Activated T-helper 17 cell treated with anti-CD3 and anti-CD28 coated beads, Interleukin-2, amount 50 U/mL, for 72 hours (primary cell): ENCODE measurements at regions not wholly inside any gene's neighbourhood (a gene's known extent, or its start where the extent isn't known, plus 50 kb on each side); places are given as distances from the start of the nearest gene placed in this dataset.

Experiments used
- ATAC-seq: fragments of 150-1000 bp; cut with Tn5 transposase; replicated peaks from 2 replicates; pipeline ENCODE4 v1.10.0; 2021; ENCODE audit warnings: mild to moderate bottlenecking, moderate library complexity
- H3K27ac Mint-ChIP-seq: one replicate; pipeline ENCODE4 v1.8.0; 2022; ENCODE audit warnings: mixed read lengths
- H3K27me3 Mint-ChIP-seq: one replicate; pipeline ENCODE4 v1.8.0; 2022; ENCODE audit warnings: mixed read lengths
- H3K36me3 Mint-ChIP-seq: one replicate; pipeline ENCODE4 v1.8.0; 2022; ENCODE audit warnings: low read depth, mild to moderate bottlenecking, mixed read lengths
- H3K4me1 Mint-ChIP-seq: one replicate; pipeline ENCODE4 v1.8.0; 2022; ENCODE audit warnings: mixed read lengths
- H3K4me3 Mint-ChIP-seq: one replicate; pipeline ENCODE4 v1.8.0; 2022; ENCODE audit warnings: mild to moderate bottlenecking, mixed read lengths
- H3K9me3 Mint-ChIP-seq: one replicate; pipeline ENCODE4 v1.8.0; 2022; ENCODE audit warnings: mixed read lengths

DNA sequence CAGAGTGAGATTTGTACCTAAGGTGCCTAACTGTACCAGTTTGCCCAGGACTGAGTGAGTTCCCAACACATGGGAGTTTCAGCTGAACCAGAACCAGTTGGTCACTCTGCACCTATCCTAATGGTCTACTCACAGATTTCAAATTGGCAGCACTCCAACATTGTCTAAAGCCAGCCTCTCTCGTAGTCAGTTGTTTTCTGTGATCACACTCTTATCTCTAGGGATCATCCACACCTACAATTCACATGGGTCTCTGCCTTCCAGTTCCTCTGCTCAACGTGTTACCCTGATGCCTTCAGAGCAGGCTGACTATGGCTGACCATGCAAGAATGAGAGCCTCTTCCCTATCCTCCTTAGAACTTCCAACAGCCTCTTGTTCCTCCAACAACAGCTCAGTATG lies 624.8 kb downstream of the NTRK3 start:
- H3K9me3 Mint-ChIP-seq, result no peaks in the 10 kb centered on the region
- no peak for ATAC-seq
- peaks cover 9% of the 10 kb centered on the region for H3K27me3 Mint-ChIP-seq
- no peaks in the 10 kb centered on the region for H3K4me1 Mint-ChIP-seq
- no peak overlapping the region for H3K4me3 Mint-ChIP-seq
- no peak overlapping the region for H3K27ac Mint-ChIP-seq
- no peaks in the 10 kb centered on the region for H3K36me3 Mint-ChIP-seq

DNA sequence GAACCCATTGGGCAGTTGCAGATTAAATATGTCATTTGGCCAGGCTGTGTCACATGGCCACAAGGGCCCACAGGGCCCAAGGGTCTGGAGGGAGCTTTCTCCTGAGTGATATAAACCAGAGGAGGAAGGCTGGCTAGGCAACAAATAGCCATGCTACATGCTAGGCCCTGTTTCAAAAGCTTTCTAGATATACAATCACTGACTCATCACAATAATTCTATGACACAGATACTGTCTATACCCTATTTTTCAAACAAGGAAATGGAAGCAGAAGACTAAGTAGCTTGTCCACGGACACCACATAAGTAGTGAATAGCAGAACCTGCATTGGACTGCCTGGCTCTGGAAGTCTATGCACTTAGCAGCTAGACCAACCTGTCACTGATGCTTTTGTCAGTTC lies 625.4 kb downstream of the NTRK3 start:
- H3K4me3 Mint-ChIP-seq, result no peak overlapping the region
- H3K9me3 Mint-ChIP-seq, result no peaks in the 10 kb centered on the region
- no peak overlapping the region for H3K27ac Mint-ChIP-seq
- H3K4me1 Mint-ChIP-seq, result no peaks in the 10 kb centered on the region
- H3K27me3 Mint-ChIP-seq, result peaks cover 9% of the 10 kb centered on the region
- H3K36me3 Mint-ChIP-seq, result no peaks in the 10 kb centered on the region
- ATAC-seq, result no peak

DNA sequence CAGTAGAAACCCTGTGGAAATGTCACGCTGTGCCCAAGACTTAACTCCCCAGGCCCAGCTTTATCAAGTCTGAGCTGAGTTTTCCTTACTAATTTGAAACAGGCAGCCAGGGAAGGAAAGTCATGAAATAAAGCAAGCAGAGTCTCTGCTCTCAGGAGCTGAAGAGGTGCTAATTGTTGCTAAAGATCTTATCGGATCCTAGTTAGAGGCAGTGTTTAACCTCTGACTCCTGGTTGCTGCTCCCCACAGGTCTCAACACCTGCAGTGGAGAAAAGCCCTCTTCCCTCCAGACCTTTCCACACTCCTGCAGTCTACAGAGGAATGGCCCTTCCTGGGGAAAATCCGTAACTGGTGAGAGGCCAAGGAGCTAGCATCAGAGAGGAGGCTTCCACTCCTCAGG lies 628.2 kb downstream of the NTRK3 start:
- no peaks in the 10 kb centered on the region for H3K9me3 Mint-ChIP-seq
- H3K27me3 Mint-ChIP-seq, result peaks cover 4% of the 10 kb centered on the region
- H3K36me3 Mint-ChIP-seq, result no peaks in the 10 kb centered on the region
- no peak overlapping the region for H3K27ac Mint-ChIP-seq
- H3K4me3 Mint-ChIP-seq, result no peak overlapping the region
- ATAC-seq, result no peak
- no peaks in the 10 kb centered on the region for H3K4me1 Mint-ChIP-seq

DNA sequence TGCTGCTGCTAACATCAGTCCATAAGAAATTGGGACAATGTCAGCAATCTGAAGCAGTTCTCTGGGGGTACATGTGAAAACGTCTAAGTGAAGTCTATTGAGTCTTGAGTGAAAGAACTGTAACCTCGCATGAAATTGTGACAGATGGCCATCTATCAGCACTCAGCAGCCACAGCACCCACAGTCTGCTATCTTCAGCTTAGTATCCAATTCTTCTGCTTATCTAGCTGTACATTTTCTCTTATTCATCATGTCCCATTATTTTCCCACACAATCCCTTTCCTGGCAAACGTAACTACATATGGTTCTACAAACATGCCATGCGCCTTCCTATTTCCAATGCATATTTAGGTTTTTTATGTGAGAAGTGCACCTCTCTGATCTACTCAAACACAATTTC lies 629.7 kb downstream of the NTRK3 start:
- Mint-ChIP-seq H3K4me1 (no peaks in the 10 kb centered on the region), H3K4me3 (no peak overlapping the region), H3K36me3 (no peaks in the 10 kb centered on the region), H3K27ac (no peak overlapping the region), H3K27me3 (peaks cover 8% of the 10 kb centered on the region), H3K9me3 (peaks cover 3% of the 10 kb centered on the region)
- ATAC-seq, result no peak

DNA sequence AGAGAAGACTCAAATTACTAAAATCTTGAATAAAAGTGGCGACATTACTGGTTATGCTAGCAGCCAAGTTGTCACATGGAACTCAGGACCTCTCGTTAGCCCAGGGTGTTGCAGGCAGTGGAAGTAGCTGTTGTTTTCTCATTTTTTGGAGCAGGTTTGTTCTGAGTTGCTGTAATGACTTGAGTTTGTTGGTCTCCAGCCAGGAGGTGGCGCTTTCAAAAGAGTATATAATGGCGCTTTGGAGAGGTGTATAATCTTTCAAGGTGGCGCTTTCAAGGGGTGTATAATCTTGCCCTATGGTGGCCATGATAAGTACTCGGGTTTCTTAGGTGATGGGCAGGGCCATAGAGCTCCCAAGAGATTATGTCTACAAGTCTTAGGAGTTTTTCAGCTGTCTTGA lies 632.7 kb downstream of the NTRK3 start:
- Mint-ChIP-seq H3K9me3 (peaks cover 4% of the 10 kb centered on the region), H3K27ac (no peak overlapping the region), H3K4me1 (no peaks in the 10 kb centered on the region), H3K27me3 (peaks cover 9% of the 10 kb centered on the region), H3K36me3 (no peaks in the 10 kb centered on the region), H3K4me3 (no peak overlapping the region)
- no peak for ATAC-seq

DNA sequence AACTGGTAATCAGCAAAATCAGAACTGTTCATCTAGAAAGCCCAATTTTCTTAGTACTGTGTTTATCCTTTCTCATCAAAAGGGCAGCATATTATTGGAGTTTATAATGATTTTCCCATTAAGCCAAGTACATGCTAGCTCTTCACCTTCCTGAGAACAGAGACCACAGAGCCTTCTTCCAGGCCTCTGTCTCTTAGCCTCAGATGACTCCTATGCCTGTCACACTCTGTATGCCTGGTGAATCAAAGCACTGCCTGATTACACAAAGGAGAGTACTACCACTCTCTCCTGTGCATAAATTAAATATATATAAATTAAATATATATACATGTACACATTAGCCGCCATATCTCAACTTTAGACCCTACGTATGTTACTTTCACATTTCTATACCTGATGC lies 636.1 kb downstream of the NTRK3 start:
- Mint-ChIP-seq H3K9me3 (peaks cover 4% of the 10 kb centered on the region), H3K36me3 (no peaks in the 10 kb centered on the region), H3K27me3 (peaks cover 6% of the 10 kb centered on the region), H3K4me1 (no peaks in the 10 kb centered on the region), H3K4me3 (no peak overlapping the region), H3K27ac (no peak overlapping the region)
- no peak for ATAC-seq

DNA sequence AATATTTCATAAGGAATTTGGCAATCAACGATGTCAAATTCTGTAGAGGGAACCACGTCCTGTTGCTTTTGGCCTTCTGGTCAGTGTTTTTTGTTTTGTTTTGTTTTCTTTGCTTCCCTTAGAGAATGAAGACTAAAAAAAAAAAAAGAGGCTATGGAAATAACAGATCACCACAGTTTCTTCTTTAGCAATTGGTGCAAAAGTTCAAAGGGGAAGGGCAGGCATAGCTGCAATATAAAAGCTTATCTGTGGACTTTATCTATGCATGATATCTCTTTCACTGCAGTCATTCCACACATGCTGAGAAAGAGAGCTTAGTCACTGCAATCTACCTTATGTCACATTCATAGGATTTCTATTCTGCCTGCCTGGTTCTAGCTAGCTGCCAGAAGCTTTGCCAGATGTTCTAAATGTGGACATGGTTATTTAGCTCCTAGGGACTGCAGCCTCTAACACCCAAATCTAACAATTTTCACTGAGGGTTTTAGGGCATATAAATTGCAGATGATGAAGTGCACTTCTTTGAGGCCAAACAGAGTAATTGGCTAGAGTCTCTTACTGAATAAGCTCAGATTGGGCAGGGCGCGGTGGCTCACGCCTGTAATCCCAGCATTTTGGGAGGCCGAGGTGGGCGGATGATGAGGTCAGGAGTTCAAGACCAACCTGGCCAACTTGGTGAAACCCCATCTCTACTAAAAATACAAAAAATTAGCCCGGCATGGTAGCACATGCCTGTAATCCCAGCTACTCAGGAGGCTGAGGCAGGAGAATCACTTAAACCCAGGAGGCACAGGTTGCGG lies 637.2 kb downstream of the NTRK3 start:
- no peak overlapping the region for H3K4me3 Mint-ChIP-seq
- no peak for ATAC-seq
- H3K36me3 Mint-ChIP-seq, result no peaks in the 10 kb centered on the region
- peaks cover 4% of the 10 kb centered on the region for H3K9me3 Mint-ChIP-seq
- H3K27me3 Mint-ChIP-seq, result peaks cover 10% of the 10 kb centered on the region
- H3K27ac Mint-ChIP-seq, result no peak overlapping the region
- no peaks in the 10 kb centered on the region for H3K4me1 Mint-ChIP-seq

DNA sequence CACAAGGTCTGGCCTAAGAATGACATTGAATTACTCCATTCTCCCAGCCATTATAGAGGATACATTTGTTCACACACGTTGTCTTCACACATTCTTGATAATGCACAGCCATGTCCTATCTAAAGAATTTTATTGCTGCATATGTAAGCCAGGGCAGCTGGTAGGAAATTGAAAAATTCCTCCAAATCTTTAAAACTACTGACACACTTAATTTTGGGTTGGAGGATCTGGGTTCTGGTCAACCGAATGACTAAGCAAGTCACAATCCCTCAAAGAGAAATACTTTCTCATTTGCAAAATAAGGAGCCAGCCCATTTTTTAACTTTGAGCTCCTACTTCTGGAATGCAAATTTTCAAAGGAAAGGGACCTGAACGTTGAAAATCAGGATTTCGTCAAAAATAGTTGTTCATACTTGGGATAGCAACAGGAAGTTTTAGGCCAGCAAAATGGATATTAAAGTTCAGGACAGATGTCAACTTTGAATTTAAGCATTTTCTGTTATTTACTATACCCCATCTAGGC lies 638.3 kb downstream of the NTRK3 start:
- H3K4me1 Mint-ChIP-seq, result no peaks in the 10 kb centered on the region
- no peaks in the 10 kb centered on the region for H3K36me3 Mint-ChIP-seq
- no peak overlapping the region for H3K27ac Mint-ChIP-seq
- H3K27me3 Mint-ChIP-seq, result peaks cover 10% of the 10 kb centered on the region
- H3K9me3 Mint-ChIP-seq, result peaks cover 4% of the 10 kb centered on the region
- ATAC-seq, result no peak
- no peak overlapping the region for H3K4me3 Mint-ChIP-seq

DNA sequence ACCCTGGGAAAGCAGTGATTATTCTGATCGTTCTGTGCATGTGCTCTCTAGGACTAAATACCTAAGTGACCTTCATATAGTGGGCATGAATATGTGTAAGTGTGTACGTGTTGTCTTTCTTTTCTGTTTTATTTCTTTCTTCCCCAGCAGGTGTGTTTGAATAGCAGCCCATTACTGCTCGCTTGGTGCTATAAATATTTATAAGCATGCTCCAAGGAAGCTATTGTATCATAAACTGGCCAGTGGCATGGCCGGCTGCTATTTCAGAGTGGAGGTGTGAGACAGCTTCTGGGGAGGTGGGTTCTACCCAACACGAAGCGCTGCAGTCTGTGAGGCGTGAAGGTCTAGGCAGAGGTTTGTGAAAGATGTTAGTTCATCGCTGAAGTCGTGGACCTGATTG lies 641.8 kb downstream of the NTRK3 start:
- Mint-ChIP-seq H3K4me1 (no peaks in the 10 kb centered on the region), H3K27me3 (peaks cover 8% of the 10 kb centered on the region), H3K4me3 (no peak overlapping the region), H3K27ac (no peak overlapping the region), H3K36me3 (no peaks in the 10 kb centered on the region), H3K9me3 (no peaks in the 10 kb centered on the region)
- no peak for ATAC-seq

DNA sequence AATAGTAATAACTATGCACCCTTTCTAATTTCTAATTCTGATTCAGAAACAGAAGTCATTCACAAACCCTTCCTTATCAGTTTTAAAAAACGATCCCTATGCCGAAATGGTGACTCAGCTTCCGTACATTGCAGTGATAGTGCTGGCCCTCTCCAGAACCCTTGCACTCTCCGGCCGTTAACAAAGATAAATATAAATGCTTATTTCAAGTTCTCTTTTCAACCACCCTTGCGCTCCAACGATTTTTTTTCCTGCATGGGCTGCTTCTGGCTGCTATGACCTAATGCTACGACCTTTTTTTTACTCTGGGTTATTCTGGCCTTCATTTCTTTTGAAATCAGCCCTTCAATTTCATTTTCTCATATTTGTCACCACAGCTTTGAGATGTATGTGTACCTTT lies 646.2 kb downstream of the NTRK3 start:
- Mint-ChIP-seq H3K9me3 (no peaks in the 10 kb centered on the region), H3K27me3 (peaks cover 11% of the 10 kb centered on the region), H3K4me3 (no peak overlapping the region), H3K27ac (no peak overlapping the region), H3K4me1 (no peaks in the 10 kb centered on the region), H3K36me3 (no peaks in the 10 kb centered on the region)
- no peak for ATAC-seq

DNA sequence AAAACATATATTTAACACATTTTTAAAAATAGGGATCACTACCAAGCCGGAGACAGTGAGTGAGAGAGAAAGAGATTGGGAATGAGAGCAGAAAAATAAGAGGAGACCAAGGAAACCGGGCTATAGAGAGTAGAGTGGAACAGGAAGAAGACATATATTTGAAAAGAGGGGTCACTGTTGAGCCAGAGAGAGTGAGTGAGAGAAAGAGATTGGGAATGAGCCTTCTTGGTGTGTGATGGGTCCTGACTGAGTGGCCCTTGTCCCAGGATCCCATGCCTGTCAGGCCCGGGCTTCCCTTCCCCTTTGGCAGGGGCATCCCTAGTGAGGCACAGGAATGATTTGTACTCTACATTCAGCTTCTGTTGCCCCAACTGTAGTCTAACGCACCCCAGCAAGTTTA lies 646.6 kb downstream of the NTRK3 start:
- Mint-ChIP-seq H3K4me3 (no peak overlapping the region), H3K36me3 (no peaks in the 10 kb centered on the region), H3K27ac (no peak overlapping the region), H3K4me1 (no peaks in the 10 kb centered on the region), H3K27me3 (peaks cover 8% of the 10 kb centered on the region), H3K9me3 (no peaks in the 10 kb centered on the region)
- no peak for ATAC-seq

DNA sequence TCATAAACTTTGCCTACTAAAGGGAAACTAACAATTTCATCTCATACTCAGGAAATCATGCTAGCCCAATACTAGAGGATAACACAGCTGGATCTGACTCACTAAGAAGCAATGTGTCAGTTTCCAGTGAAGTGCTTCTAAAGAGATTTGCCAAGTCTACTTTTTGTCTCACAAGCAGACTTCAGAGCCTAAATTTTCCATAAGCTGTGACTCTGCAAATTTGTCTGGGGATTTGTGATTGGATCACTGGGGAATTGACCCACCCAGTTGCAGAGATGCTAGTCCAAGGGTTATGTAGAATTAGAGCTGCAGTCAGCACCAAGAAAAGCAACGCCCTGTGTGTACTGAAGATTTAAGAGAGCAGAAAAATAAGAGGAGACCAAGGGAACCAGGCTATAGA lies 647.1 kb downstream of the NTRK3 start:
- ATAC-seq, result no peak
- no peak overlapping the region for H3K4me3 Mint-ChIP-seq
- no peaks in the 10 kb centered on the region for H3K9me3 Mint-ChIP-seq
- H3K4me1 Mint-ChIP-seq, result no peaks in the 10 kb centered on the region
- H3K27me3 Mint-ChIP-seq, result peaks cover 7% of the 10 kb centered on the region
- H3K36me3 Mint-ChIP-seq, result no peaks in the 10 kb centered on the region
- H3K27ac Mint-ChIP-seq, result no peak overlapping the region

DNA sequence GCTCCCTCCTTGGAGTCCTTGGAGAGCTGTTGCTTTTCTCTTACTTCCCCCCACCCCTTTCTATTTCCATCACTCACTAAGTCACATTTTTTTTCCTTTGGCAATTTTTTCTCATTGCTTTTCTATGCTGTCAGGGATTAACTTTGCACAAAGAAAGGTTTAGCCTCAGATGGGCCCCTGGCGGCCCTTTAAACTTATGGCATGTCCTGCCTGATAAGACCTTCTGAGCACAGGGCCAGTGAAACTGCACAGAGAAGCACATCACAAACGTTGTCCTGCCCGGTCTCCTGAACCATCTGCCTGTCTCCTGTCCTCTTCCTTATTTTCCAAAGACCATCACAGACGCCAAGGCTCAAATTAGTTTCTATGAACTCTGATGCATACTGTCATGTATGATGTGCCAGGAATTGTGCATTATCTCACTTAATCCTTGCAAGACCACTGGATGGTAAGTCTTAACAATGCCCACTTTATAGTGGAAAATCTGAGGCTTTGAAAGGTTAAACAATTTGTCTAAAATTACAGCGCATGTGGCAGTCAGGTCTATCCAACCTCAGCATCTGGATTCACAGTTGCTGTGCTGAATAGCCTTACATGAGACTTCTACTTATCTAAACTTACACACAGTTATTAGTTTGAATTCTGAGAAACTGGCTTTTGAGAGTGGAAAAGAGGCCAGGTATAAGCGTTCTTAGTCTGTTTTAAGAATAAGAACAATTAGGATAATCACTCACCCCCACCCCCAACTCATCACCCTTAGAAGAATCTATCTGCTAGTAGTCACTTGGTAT lies 648.1 kb downstream of the NTRK3 start:
- no peak for ATAC-seq
- H3K36me3 Mint-ChIP-seq, result no peaks in the 10 kb centered on the region
- no peak overlapping the region for H3K4me3 Mint-ChIP-seq
- no peaks in the 10 kb centered on the region for H3K4me1 Mint-ChIP-seq
- no peak overlapping the region for H3K27ac Mint-ChIP-seq
- H3K27me3 Mint-ChIP-seq, result peaks cover 7% of the 10 kb centered on the region
- no peaks in the 10 kb centered on the region for H3K9me3 Mint-ChIP-seq

DNA sequence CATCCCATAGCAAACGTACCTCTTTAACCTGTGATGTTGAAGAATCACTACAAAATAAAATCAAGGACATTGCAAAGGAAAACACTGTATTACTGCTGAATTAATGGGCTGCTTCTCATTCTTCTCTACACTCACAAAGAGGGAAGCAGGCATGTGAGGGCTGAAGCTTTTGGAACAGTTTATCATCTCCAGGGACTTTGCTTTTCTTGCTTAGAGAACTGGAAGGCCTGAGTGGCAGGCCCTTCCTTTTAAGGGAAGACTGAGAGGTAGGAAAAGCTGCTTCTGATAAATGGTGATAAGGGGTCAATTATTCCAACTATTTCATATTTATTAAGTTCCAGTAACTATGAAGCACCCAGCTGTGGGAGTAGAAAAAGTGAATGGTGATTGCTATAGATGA lies 649.6 kb downstream of the NTRK3 start:
- Mint-ChIP-seq H3K4me1 (no peaks in the 10 kb centered on the region), H3K36me3 (no peaks in the 10 kb centered on the region), H3K4me3 (no peak overlapping the region), H3K27ac (no peak overlapping the region), H3K27me3 (peaks cover 7% of the 10 kb centered on the region), H3K9me3 (no peaks in the 10 kb centered on the region)
- ATAC-seq, result no peak

DNA sequence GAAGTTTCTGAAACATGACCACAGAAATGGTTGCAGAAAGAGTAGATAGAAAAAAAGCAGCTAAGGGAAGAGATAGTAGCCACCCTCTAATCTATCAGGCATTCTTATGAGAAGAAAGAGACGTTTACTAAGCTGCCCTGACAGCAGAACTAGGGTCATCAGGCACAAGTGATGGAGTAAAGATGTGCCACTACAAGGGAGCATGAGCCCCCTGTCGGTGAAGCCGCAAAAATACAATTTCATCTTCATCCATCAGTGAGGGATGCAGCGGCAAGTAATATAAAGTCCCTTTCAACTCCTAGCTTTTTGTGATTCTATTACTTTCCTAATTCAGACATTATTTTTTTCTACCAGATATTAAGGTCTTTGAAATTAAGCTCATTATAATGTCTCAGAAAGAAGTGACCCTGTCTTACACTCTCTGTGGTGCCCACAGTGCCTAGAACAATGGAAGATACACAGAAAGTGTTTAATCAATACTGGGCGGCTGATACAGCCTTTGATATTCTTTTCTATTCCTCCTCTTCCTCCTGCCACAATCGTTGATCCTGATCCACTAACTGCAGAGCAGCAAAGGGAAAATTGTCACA lies 651.6 kb downstream of the NTRK3 start:
- peak; percentile 31 for ATAC-seq
- H3K27ac Mint-ChIP-seq, result no peak overlapping the region
- H3K4me3 Mint-ChIP-seq, result no peak overlapping the region

More for the DNA sequence above, 651.6 kb downstream of the NTRK3 start:
- no peaks in the 10 kb centered on the region for H3K9me3 Mint-ChIP-seq
- H3K4me1 Mint-ChIP-seq, result no peaks in the 10 kb centered on the region
- peaks cover 4% of the 10 kb centered on the region for H3K27me3 Mint-ChIP-seq
- H3K36me3 Mint-ChIP-seq, result no peaks in the 10 kb centered on the region
